Smooth muscle cell (in vitro differentiated cells): ENCODE measurements at regions not wholly inside any gene's neighbourhood (a gene's known extent, or its start where the extent isn't known, plus 50 kb on each side); places are given as distances from the start of the nearest gene placed in this dataset.

Source experiments
- DNase-seq: peaks from one replicate; lab custom pipeline; 2025; ENCODE audit not compliant: unreplicated experiment; lab: John Stamatoyannopoulos, UW
- H2AFZ ChIP-seq: fragments of 200-600 bp; sonication (generic); 2 replicates; pipeline ENCODE4 v1.6.0; 2016; ENCODE audit warnings: antibody characterized with exemption, low read depth, mild to moderate bottlenecking
- H3F3A ChIP-seq: fragments of 200-600 bp; sonication (generic); 2 replicates; pipeline ENCODE4 v1.6.0; 2017; ENCODE audit warnings: antibody characterized with exemption, low read depth
- H3K27ac ChIP-seq: fragments of 200-600 bp; sonication (generic); 2 replicates; pipeline ENCODE4 v1.5.1; 2016; ENCODE audit warnings: low read depth, mild to moderate bottlenecking
- H3K27me3 ChIP-seq: fragments of 200-600 bp; sonication (generic); 2 replicates; pipeline ENCODE4 v1.6.1; 2016; ENCODE audit warnings: low read depth, mild to moderate bottlenecking
- H3K36me3 ChIP-seq: fragments of 200-600 bp; sonication (generic); 2 replicates; pipeline ENCODE4 v1.5.1; 2016; ENCODE audit warnings: low read depth
- H3K4me1 ChIP-seq: fragments of 200-600 bp; sonication (generic); 2 replicates; pipeline ENCODE4 v1.5.1; 2016; ENCODE audit warnings: low read depth
- H3K4me2 ChIP-seq: fragments of 200-600 bp; sonication (generic); 2 replicates; pipeline ENCODE4 v1.6.0; 2016; ENCODE audit warnings: mild to moderate bottlenecking
- H3K4me3 ChIP-seq: fragments of 200-600 bp; sonication (generic); 2 replicates; pipeline ENCODE4 v1.5.1; 2016; ENCODE audit warnings: mild to moderate bottlenecking
- H3K79me2 ChIP-seq: fragments of 200-600 bp; sonication (generic); 2 replicates; pipeline ENCODE4 v1.6.0; 2016; ENCODE audit warnings: low read depth, mild to moderate bottlenecking
- H3K9ac ChIP-seq: fragments of 200-600 bp; sonication (generic); 2 replicates; pipeline ENCODE4 v1.6.0; 2016; ENCODE audit warnings: low read depth
- H3K9me3 ChIP-seq: fragments of 200-600 bp; sonication (generic); replicated peaks from 2 replicates; pipeline ENCODE4 v1.5.1; 2016; ENCODE audit warnings: low read depth
- H4K20me1 ChIP-seq: fragments of 200-600 bp; sonication (generic); 2 replicates; pipeline ENCODE4 v1.6.0; 2016; ENCODE audit warnings: low read depth
- WGBS: methylation state at CpG from one replicate; pipeline ENCODE4 v1.1.7; 2016; ENCODE audit warnings: low lambda C conversion rate; 5-methylcytosine and 5-hydroxymethylcytosine counted together
- TF ChIP-seq, protein P1 (sequence below): fragments of 200-600 bp; sonication (generic); IDR thresholded peaks from 2 replicates; pipeline ENCODE4 v1.5.1; 2017; ENCODE audit warnings: borderline replicate concordance, mild to moderate bottlenecking, antibody characterized with exemption; ENCODE audit not compliant: insufficient read depth, poor library complexity, severe bottlenecking

DNA sequence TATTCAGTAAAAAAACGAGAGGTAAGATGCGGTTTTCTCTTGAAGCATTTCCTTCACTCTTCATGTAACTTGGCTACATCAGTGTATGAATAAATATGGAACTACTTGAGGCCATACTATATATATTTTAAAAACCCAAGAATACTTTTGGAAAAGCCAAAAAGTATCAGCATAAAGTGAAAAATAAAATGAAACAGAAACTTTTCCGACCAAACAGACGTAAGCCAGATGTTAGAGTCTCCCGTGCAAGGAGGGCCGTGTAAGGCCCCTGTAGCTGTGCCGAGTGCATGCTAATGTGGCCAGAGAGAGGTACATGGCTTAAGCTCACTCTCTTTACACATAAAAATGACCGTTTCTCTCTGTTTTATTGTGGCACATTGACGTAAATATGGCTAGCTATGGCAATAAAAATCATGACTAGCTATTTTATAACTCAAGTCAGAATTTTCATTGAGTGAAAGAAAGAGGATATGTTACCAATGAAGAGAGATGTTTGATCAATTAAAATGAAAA, 140.1 kb upstream of the GMDS start:
- no peak overlapping the region for H3K4me2 ChIP-seq
- WGBS, result 78% methylated on average over 9 of the region's 9 CpGs
- no peak overlapping the region for H2AFZ ChIP-seq

DNA sequence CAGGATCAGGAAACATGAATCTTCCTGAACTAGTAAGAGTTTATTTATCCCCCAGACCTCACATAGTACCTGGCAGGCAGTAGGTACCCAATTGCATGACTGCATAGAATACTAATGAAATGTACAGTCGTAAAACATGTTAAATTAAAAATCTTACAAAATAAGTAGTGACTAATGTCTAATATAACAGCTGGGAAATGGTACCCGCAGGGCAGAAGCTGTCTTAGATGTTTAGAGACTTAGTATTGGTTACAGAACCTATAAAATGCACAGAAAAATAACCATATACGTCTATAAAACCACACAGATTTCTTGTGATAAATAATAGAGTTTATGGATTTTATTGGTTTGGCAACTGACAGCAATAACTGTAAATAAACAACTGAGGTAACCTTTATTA, 139.1 kb upstream of the GMDS start:
- H3K36me3 ChIP-seq, result no peaks in the 10 kb centered on the region
- H3K27ac ChIP-seq, result no peak overlapping the region
- no peaks in the 10 kb centered on the region for H3K27me3 ChIP-seq
- no peak overlapping the region for H3K4me3 ChIP-seq
- H3K4me1 ChIP-seq, result peaks cover 2% of the 10 kb centered on the region
- WGBS, result 89% methylated on average over 3 of the region's 3 CpGs
- TF ChIP-seq, protein P1, sequence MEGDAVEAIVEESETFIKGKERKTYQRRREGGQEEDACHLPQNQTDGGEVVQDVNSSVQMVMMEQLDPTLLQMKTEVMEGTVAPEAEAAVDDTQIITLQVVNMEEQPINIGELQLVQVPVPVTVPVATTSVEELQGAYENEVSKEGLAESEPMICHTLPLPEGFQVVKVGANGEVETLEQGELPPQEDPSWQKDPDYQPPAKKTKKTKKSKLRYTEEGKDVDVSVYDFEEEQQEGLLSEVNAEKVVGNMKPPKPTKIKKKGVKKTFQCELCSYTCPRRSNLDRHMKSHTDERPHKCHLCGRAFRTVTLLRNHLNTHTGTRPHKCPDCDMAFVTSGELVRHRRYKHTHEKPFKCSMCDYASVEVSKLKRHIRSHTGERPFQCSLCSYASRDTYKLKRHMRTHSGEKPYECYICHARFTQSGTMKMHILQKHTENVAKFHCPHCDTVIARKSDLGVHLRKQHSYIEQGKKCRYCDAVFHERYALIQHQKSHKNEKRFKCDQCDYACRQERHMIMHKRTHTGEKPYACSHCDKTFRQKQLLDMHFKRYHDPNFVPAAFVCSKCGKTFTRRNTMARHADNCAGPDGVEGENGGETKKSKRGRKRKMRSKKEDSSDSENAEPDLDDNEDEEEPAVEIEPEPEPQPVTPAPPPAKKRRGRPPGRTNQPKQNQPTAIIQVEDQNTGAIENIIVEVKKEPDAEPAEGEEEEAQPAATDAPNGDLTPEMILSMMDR, result no peak
- H3K4me2 ChIP-seq, result no peak overlapping the region
- no peak for DNase-seq
- no peaks in the 10 kb centered on the region for H3K9me3 ChIP-seq
- H3K9ac ChIP-seq, result no peak overlapping the region
- H3K79me2 ChIP-seq, result no peaks in the 10 kb centered on the region
- no peak overlapping the region for H2AFZ ChIP-seq
- H3F3A ChIP-seq, result no peaks in the 10 kb centered on the region
- no peaks in the 10 kb centered on the region for H4K20me1 ChIP-seq

More for the DNA sequence above, 140.1 kb upstream of the GMDS start:
- H3K79me2 ChIP-seq, result no peaks in the 10 kb centered on the region
- no peaks in the 10 kb centered on the region for H3K9me3 ChIP-seq
- no peaks in the 10 kb centered on the region for H3F3A ChIP-seq
- H3K4me3 ChIP-seq, result no peak overlapping the region
- no peak overlapping the region for H3K9ac ChIP-seq
- DNase-seq, result no peak
- H3K27me3 ChIP-seq, result no peaks in the 10 kb centered on the region
- no peaks in the 10 kb centered on the region for H3K4me1 ChIP-seq
- H3K27ac ChIP-seq, result no peak overlapping the region
- TF ChIP-seq, protein P1, result no peak
- H3K36me3 ChIP-seq, result no peaks in the 10 kb centered on the region
- no peaks in the 10 kb centered on the region for H4K20me1 ChIP-seq

DNA sequence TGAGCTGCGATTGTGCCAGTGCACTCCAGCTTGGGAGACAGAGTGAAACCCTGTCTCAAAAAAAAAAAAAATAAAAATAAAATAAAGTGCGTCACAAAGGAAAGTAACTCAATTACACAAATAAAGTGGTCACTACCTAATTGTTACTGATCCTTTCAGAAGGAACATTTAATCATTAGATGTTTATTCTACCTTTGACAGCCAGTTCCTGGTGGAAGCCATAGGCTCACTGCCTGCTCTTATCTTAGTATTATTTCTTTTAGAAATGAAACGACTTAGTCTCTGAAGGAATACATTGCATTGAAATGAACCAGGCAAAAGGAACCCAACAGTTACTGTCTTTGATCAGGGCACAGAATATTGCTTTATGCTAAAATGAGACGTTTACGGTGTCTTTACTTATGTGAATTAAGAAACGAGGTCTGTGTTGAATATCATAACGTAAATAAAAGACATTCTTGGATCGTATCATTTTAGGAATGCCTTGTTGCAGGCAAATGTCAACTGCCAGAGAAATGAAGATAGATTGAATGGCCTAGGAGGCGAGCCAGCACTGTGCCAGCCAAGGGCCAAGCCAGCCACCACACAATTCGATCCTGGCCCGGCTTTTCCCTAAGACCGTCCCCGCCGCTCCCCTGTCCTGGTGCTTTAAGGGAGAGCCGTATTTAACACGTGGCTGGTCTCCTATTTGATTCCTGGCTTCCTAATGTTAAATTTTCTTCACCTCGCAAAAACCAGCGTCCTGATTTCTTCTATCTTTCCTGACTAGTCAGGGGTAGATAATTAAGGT, 136.7 kb upstream of the GMDS start:
- Histone ChIP-seq H3K9ac (no peak overlapping the region), H3K27me3 (no peaks in the 10 kb centered on the region), H3K4me1 (peaks cover 10% of the 10 kb centered on the region), H3K4me2 (no peak overlapping the region), H3K9me3 (no peaks in the 10 kb centered on the region), H3F3A (peaks cover 7% of the 10 kb centered on the region), H3K36me3 (no peaks in the 10 kb centered on the region), H3K4me3 (no peak overlapping the region), H2AFZ (no peak overlapping the region), H3K27ac (no peak overlapping the region), H3K79me2 (no peaks in the 10 kb centered on the region), H4K20me1 (no peaks in the 10 kb centered on the region)
- TF ChIP-seq, protein P1, result no peak
- no peak for DNase-seq
- 88% methylated on average over 18 of the region's 18 CpGs for WGBS
